ENCODE measurements at regions not wholly inside any gene's neighbourhood (a gene's known extent, or its start where the extent isn't known, plus 50 kb on each side); places are given as distances from the start of the nearest gene placed in this dataset.

- TF ChIP-seq ZNF562 (CRISPR knock-in tag; IDR thresholded peaks at IDR 0.05; ENCODE audit: borderline replicate concordance), result no peak
- TF ChIP-seq ZNF501 (CRISPR knock-in tag; IDR thresholded peaks at IDR 0.05), result no peak
- TF ChIP-seq TCF7 (IDR thresholded peaks at IDR 0.05; ENCODE audit: low read depth), result no peak
- TF ChIP-seq PCBP2 (optimal IDR thresholded peaks at IDR 0.05; ENCODE audit: low read depth, low read length, poor library complexity, severe bottlenecking), result no peak
- TF ChIP-seq TOE1 (CRISPR knock-in tag; IDR thresholded peaks at IDR 0.05), result no peak
- no peak for TF ChIP-seq REL (CRISPR knock-in tag; conservative IDR thresholded peaks at IDR 0.05)
- TF ChIP-seq ZNF543 (CRISPR knock-in tag; IDR thresholded peaks at IDR 0.05), result no peak
- TF ChIP-seq BCLAF1 (IDR thresholded peaks at IDR 0.05), result no peak
- no peak for TF ChIP-seq CHCHD3 (CRISPR knock-in tag; IDR thresholded peaks at IDR 0.05)
- no peak for TF ChIP-seq MYPOP (CRISPR knock-in tag; IDR thresholded peaks at IDR 0.05)
- no peak for TF ChIP-seq ZNF704 (CRISPR knock-in tag; IDR thresholded peaks at IDR 0.05; ENCODE audit: borderline replicate concordance)
Observed at GRCh38 chr9:24832307-24832706, 286.6 kb upstream of the IZUMO3 start (continued).

Measured in HepG2 (cell line).